IMR-90 (cell line): ENCODE measurements at regions not wholly inside any gene's neighbourhood (a gene's known extent, or its start where the extent isn't known, plus 50 kb on each side); places are given as distances from the start of the nearest gene placed in this dataset.

Experiments
- BHLHE40 ChIP-seq: fragments of 150-350 bp; IDR thresholded peaks from 2 replicates; pipeline ENCODE4 v1.6.1; 2016; ENCODE audit warnings: mild to moderate bottlenecking, low read depth, low read length
- CEBPB ChIP-seq: IDR thresholded peaks from 2 replicates; pipeline ENCODE4 v1.6.1; 2012; ENCODE audit warnings: low read depth, low read length, improper control_type of control experiment
- CTCF ChIP-seq: conservative IDR thresholded peaks from 2 replicates; pipeline ENCODE4 v1.5.1; 2012; ENCODE audit warnings: mild to moderate bottlenecking, low read depth, low read length, improper control_type of control experiment
- MAFK ChIP-seq: IDR thresholded peaks from 2 replicates; pipeline ENCODE4 v1.6.1; 2012; ENCODE audit warnings: low read depth, low read length, improper control_type of control experiment
- POLR2A ChIP-seq: IDR thresholded peaks from 2 replicates; pipeline ENCODE4 v1.6.1; 2012; ENCODE audit warnings: mild to moderate bottlenecking, low read depth, low read length
- RCOR1 ChIP-seq: IDR thresholded peaks from 2 replicates; pipeline ENCODE4 v1.6.1; 2012; ENCODE audit warnings: mild to moderate bottlenecking, low read length, improper control_type of control experiment; ENCODE audit not compliant: insufficient replicate concordance
- RFX5 ChIP-seq: IDR thresholded peaks from 2 replicates; pipeline ENCODE4 v1.8.0; 2012; ENCODE audit warnings: low read depth, mild to moderate bottlenecking, low read length, moderate library complexity

GRCh38 chr6:8172530-8172929, 70.2 kb upstream of the EEF1E1 start:
- TF ChIP-seq RFX5 (no peak), MAFK (no peak), CTCF (no peak), POLR2A (no peak), RCOR1 (no peak), BHLHE40 (no peak), CEBPB (no peak)
